ENCODE measurements at regions not wholly inside any gene's neighbourhood (a gene's known extent, or its start where the extent isn't known, plus 50 kb on each side); places are given as distances from the start of the nearest gene placed in this dataset.

DNA sequence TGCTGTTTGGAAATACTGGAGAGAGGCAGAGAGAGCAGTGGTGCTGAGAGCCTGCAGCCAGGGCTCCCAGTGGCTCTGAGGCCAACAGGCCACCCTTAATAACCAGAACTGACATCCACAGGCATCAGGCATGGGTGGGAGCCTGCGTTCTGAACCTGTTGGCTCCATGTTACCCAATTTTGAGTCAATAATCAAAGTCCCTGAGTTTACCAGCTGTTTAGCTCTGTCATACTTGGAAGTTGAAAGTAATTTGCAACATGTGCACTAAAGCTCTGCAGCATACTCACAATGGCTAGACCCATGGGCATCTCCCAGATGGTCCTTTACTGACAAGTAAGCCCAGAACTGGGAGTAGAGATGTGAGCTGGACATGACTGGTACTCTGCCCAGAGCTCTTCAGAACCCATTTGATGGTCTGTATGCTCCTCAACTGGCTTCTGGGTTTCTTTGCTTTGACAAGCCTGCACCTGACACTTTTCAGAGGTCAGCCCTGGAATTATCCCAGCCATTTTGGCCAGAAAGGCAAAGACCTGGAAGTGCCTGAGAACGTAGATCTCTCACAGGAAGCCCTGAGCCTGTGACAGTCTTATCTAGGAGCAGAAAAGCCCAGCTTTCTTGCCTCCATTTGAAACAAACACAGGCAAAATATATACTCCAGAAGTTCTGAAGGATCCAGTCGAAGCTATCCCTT is 122.4 kb upstream of the CITED2 start:
- no peak for DNase-seq

DNA sequence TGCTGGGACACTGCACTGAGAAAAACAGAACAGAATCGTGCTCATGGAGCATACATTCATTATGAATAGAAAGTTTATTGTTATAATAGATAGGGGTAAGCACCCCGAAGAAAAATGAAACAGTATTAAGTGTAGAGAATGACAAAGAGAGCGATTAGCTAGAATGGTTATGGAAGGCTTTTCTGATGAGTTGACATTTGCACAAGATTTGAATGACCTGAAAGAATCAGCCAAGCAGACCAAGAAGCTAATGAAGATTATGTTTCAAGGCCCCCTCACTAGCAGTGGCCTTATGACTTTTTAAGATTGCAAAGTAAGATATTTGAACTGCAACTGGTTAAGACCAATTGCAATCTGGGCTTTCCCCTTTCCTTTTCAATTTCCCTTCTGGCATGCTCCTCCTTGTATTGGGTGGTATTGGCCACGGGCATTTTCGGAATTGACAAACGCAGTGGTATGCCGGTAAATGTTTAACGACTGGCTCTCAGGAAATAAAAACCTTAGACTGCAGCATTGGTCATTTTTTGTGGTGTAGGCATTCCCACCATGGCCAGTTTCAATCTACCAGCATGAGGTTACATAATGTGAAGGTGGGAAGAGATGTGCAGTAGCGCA is 120.0 kb upstream of the CITED2 start:
- DNase-seq, result no peak

DNA sequence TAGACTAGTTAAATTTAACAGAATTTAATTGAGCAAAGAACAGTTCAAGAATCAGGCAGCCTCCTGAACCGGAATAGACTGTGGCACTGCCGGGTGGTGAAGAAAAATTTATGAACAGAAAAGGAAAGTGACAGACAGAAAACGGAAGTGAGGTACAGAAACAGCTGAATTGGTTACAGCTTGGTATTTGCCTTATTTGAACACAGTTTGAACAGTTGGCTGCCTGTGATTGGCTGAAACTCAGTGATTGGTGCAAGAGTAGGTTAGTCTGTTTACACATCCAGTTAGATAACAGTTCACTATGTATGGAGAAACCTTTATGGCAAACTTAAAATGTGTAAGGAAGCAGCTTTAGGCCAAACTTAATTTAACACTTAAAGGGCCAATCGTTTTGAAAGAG is 116.0 kb upstream of the CITED2 start:
- no peak for DNase-seq

DNA sequence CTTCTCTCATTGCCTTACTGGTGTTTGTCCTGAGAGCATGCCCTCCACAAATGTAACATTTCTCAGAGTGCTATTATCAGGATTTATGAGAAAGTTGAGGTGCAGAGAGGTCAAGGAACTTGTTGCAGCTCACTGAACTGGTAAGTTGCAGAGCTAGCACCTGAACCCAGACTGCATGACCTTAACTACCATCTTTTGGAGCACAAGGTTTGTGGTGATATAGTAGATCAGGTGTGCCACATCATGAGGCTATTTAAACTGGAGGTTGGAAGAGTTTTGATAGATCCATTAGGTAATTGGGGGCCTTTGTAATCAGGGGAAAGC is 112.0 kb upstream of the CITED2 start:
- no peak for DNase-seq

DNA sequence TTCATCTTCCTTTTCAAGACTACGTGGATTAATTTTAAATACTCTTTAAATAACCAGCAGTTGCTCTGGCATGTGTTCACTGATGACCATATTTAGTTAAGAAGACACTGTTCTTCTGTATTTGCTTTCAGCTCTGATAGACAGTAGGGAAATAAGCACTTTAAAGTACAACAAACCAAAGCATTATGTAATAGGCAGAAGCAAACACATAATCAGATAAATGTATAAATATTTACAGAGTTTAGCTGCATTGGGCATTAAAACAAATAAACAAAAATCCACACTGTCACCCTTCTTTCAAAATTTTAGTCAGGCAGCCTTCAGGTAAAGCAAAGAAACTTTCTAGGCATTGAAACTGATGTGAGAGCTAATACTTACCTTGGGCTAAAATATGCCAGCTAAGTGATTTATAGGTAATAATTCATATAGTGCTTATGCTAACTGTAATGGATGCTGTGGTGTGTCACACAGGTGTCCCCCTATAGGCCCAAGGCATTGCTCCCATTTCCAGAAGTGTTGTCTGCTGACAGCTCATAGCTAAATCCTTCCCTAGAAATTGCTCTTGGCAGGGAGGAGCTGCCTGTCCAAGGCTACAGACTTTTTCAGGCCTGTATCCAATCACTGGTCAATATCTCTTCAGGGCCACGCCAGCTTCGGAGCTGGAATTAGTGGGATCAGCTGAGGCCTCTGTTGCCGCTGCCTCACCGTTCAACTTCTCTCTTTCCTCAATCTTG is 111.5 kb upstream of the CITED2 start:
- DNase-seq, result peak; percentile 51

DNA sequence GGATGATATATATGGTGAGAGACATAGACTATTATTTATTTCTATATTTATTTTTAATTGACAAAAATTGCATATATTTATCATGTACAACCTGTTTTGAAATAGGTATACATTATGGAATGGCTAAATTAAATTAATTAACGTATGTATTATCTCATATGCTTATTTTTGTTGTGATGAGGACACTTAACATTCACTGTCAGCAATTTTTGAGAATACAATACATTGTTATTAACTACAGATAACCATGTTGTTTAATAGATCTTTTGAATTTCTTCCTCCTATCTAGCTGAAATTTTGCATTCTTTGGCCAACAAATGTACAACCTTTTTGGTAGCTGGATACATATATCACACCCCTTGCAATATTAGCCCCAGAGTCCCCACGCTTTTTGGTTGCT is 110.7 kb upstream of the CITED2 start:
- no peak for DNase-seq

DNA sequence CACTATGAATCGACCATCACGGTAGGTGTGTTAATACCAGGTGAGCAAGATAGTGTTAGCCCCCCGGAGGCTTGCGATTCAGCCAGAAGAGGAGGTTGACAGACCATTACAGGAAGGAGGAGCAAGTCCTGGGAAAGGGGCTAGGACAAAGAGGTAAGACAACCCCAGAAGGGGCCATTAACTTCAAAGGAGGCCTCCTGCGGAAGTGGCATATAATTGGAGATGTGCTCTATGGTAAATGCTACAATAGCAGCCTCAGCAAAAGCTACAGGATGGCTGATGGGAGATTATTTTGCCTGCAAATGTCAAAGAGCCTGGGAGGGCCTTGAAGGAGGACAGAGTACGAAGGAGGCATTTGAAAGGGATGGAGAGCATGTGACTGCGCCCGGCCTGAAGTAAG is 108.6 kb upstream of the CITED2 start:
- DNase-seq, result peak; percentile 58

DNA sequence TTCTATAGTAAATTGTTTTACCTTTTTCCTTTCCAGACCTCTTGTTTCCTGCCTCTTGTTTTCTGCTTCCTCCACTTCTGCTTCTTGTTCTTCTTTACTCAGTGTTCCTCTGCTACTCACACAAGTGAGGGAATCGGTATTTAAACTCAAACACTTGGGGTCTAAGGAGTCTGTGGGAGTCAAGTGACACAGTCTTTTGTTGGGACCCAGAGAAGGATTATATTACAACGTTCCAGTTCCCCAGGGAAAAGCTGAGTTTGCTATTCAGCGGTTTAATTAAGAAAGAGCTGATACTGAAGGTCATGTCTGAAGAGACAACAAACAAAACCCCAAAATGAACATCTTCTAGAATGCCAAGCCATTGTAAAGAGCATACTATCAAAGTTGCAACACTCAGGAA is 107.8 kb upstream of the CITED2 start:
- no peak for DNase-seq

DNA sequence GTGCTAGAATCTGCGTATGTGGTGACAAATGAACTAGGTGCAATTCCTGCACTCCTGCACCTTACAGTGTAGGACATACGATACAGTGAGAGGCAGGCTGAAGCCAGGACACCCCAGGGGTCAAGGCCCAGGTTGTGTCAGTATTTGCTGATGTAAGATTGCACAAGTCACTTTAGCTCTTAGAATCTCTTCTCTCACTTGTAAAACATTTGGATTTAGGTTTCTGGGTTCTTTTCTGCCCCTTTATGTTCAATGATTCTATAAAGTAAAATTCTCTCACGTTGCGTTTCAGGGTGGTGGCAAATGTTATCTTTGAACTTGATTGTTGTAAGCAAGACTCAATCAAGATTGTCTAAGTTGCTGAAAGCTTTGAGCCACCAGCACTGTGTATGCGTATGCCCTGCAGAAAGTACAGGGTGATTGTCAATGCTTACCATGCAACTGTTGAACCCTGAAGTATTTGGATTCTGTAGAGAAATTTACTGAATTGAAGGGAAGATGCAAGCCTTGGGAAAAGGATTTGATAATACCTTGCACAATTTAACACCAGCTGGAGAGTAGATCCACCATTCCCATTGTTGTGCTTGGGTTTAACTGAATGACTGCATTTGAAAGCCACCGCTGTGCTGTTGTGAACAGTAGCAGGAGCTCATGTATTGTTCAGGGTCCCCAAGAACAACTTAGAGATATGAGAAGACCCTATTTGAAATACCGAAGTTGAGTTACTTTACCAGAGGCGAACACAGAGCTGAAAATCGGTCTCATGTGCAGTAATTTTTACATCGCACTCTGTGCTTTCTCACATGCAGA is 106.1 kb upstream of the CITED2 start:
- DNase-seq, result no peak

DNA sequence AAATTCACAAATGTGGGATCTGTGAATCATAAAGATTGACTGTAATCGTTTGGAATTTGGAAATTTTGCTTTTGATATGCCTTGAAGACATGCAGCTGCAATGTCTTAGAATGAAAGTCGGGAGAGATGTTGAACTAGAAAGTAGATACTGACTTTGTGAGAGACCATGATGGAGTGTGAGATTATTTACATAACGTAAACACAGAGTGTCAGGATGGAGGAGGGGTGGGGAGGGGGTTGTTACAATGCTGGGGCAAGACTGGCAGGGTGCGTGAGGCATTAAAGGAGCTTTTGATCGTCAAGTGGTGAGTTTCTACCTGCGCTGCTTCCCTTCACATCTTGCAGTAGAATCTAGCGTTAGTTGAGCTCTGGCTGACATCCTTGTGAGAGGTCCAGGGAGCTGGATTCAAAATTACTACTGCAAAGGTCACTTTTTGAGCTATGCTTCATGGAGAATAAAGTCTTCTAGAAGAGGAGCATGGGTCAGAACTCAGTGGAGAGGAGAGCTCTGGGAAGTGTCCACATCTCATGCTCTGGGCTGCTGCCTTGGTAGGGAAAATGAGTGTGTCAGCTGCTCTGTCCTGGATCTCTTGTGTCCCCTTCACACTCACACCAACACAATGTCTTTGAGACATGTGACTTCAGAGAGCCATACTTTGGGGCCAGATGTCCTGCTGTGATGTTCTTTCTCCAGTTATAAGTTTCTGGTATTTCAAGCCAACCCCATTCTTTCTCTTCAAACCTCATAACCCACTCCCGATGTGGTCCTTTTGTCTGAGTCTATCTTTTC is 105.2 kb upstream of the CITED2 start:
- no peak for DNase-seq

DNA sequence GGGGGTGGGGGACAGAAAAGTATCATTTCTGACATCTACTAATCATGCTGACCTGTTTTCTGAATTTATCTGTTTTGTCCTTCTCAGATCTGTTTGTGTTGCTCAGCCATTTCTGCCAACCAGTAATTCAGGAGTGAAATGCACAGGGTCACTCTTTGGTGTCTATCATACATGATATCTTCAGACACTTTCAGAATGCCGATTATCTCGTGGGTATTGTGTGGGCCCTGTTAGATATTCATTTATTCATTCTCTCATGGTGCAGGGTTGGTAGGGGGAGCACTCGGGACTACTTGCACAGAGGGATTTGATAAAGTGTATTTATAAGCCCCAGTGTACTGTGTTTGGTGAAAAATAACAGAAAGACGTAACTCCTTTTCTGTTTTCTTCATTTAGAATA is 101.2 kb upstream of the CITED2 start:
- no peak for DNase-seq

DNA sequence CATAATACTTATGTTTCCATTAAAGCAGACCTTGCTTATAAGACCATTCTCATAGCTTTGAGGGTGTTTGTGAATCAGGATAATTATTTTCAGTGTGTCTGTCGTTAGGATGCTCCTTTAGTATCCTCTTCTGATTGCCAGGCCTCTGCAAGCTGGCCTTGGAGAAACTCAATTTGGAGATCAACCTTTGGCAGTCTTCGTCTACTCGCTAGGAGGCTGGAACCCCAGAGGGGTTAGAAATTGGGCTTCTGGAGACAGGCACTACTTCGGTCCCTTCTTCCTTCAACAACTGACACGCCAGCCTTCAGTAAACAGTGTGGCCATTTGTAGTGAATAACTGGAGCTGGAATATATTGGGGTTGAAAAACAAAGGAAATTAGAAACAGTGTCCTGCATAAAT is 100.8 kb upstream of the CITED2 start:
- no peak for DNase-seq

DNA sequence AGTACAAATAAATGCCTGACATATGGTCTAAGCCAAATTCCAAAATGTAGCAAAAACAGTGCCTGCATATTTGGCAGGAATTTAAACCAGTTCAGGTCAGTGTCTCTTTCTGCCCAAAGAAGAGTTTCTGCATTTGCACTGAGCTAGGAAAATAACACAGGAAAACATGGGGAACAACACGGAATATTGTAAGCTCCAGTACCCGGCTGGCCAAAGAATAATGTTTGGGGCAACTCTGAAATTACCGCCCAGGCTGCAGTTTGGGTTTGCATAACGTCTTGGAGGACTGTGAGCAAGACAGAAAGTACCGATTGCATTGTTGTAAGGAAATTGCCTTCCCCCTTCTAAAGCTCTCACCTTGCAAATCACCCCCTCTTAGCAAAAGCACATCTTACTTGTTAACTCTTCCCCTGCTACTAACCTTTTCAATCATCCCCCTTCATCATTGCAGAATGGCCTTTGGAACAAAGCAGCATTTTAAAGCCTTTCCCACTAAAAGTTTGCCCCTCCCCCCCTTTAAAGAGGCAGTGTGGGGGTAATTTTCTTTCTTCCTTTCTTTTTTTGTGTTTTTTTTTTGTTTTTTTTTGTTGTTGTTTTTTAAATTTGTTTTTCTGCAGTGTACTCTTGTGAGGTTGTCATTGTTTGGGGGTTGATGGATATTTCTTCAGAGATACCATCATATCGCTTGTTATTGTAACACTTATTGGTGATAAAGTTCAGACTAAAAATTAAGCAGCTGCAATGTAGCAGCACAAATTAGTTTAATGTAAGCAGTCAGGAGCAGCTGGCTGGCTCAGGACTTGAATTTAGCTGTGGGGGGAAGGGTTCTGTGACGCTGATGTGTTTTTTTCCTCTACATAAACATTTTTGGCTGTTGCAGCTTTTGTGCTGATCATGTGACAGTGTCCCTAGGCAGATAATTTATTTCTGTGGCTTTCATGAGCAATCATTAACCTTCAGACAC is 100.0 kb upstream of the CITED2 start:
- DNase-seq, result no peak

DNA sequence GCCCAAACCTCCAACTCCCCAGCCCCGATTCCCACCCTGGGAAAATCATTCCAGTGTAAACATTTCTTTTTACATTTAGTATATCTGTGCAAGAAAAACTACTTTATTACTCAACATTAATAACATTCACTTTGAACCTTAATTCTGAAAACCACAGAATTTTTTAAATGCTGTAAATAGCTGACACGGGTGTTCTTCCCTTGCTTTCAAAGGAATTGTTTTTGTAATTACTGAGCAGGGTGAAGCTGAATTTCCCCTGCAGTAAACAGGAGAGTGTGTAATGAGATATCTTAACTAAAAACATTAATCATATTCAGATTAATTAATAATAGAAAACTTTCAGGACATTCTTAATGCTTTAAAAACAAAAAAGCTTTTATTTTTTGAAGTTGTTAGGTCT is 99.3 kb upstream of the CITED2 start:
- no peak for DNase-seq

DNA sequence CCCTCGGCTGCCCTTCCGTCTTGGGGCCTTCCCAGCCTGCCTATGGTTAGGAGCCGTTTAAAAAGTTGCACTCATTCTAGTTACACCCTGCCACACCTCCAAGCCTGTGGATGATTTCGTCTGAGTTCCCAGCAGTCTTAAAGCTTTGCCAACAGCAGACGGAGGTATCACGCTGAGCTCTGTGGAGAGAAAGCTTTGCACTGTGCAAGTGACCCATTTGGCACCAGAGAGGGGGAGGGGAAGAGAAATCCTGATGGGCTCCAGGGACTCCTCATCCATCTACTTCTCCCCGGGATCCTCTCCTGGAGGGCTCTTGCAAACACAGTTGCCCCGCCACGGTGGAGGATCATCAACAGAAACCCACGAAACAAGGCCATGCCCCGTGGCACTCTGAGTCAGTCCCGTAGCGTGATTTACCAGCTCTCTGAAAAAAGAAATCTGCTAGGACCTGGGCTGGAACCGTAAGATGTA is 98.8 kb upstream of the CITED2 start:
- DNase-seq, result peak; percentile 68

DNA sequence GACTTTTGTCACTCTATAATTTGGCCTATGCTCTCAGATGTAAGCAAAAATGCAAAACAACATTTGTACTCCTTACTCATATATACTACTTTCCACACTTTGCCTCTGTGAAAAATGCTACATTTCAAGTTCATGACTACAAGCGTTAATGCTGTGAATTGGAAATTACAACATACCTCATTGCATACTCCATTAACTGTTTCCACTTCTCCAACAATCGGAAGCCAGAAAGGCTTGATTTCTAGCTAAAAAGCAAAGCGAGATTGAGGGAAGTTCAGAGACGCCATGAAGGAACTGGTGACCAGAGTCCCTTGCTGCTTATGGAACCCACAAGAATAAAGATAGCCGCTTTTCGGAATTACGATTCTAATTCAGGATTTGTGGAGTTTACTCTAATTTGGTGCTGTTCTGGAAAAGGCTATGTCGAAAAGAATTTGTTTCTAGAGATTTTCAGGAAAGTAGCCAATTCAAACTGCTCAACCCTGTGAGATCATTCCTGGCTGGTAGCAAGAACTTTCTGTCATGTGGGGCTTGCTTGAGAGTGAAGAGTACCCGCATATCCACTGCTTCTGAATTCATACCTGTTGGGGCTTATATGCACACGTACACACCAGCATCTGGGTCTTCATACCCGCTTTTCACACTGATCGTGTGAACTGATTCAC is 98.0 kb upstream of the CITED2 start:
- no peak for DNase-seq

DNA sequence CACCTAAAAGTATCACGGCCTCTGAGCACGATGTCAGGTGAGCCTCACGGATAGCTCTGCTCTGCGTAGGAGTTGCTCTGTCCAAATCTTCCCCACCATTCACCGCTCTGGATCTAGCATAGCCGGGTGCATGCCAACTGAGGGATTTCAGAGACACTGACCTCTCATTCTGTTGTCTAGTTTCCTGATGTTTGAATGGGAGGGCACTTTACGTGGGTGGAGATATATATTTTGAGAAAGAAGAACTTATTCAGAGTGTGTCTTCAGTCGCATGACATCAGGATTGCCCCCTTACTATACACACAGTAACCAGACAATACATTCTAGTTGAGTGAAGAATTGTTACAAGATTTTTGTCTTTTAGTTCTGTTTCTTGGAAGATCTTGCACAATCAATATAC is 96.5 kb upstream of the CITED2 start:
- no peak for DNase-seq

DNA sequence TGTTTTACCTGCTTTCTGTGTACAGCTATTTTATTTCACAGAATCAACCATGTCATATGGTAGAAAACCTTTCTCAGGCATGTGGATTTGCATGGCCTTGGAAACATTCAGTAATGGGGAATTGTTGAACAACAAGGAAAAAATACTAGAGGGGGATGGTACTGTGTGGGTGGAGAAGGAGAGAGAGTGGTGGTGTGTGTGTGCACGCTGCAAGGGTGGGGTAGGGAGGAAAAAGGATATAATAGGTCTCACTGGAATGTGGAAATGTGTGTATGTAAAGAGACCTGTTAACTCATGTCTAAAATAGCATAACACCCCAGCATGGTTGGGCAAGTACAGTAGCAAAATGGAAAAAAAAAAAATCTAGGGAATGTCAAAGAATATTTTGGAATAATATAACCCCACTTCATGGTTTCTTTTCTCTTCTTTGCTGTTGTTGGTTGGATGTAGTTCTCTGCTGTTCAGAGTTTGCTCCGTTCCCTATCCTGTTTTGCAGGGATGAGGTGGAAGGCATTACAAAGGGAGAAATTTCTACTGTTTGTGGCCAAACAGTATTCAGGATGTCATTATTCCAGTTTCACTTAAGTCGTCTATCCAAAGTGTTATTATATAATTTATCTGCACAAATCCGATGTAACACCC is 93.9 kb upstream of the CITED2 start:
- no peak for DNase-seq

DNA sequence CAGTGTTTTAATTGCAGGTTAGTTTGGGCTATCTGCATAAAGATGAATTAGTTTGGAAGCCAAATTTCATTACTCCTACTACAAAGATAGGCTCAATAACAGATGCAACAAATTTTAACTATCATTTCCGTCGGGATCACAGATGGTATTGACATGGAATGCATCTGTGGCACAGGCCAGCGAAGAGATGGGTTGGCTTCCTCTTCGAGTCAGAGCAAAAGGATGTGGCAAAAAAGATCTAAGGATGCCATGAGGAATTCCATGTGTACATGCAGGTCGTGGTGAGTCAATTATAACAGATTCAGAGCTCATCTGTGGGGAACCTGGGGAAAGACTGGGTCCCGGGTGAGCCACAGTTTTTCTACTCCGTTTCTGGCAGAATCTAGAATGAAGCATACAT is 83.0 kb upstream of the CITED2 start:
- no peak for DNase-seq

DNA sequence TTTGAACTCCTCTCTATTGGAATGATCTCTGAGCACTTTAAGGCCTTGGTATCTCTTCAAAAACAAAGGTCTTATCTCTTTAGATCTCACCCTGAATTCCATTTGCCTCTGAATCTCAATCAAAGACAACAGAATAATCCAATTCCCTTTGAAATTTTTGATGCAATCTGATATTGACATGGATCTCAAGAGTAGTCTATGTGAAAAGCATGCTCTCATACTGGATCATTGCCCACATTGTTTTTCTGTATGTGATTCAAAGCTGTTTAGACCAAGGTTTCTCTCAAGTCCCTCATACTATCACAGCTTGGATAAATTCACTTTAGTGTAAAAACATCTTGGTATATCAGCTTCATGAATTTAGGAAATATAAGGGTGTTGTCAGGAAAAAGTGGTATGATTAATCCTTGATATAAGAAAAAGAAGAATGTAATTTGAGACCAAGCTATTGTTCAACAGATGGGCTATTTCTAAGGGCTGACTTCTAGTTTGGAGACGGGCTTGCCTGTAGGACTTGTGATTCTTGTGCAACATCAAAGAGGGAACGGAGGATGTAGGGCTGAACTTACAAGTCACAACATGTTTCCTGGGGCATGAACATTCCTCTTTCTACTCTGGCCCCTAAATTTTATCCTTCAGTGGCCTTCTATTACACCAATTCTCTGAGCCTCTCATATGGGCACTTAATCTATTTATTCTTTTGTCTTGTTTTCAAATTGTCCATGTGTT is 77.9 kb upstream of the CITED2 start:
- DNase-seq, result no peak
